Kidney (tissue), 13 donors: ENCODE measurements at regions not wholly inside any gene's neighbourhood (a gene's known extent, or its start where the extent isn't known, plus 50 kb on each side); places are given as distances from the start of the nearest gene placed in this dataset.

ENCODE experiments used
- DNase-seq, 5 donors: peaks; one replicate each; pipeline ENCODE4 v3.0.0-alpha.2; 2013 to 2020
- FAIRE-seq: peaks from 2 replicates; lab custom pipeline; 2012; peaks lifted over from hg19 to GRCh38; lab: Jason Lieb, UNC
- H3K27ac ChIP-seq, 2 donors: one replicate each; pipeline ENCODE4 v1.7.0; 2013; ENCODE audit warnings: low read depth in 2 of 2, low read length in 2 of 2, inconsistent platforms in 1 of 2
- H3K27me3 ChIP-seq: one replicate; pipeline ENCODE4 v1.7.1; 2013; ENCODE audit warnings: low read length, inconsistent platforms; ENCODE audit not compliant: control insufficient read depth, insufficient read depth
- H3K36me3 ChIP-seq, 3 donors: one replicate each; pipeline versions ENCODE4 v1.7.0 to v1.7.1; 2013; ENCODE audit warnings: low read length in 3 of 3, control low read depth in 1 of 3, inconsistent platforms in 1 of 3; ENCODE audit not compliant: insufficient read depth in 3 of 3, control insufficient read depth in 2 of 3
- H3K4me1 ChIP-seq, 3 donors: one replicate each; pipeline versions ENCODE4 v1.7.0 to v1.7.1; 2013; ENCODE audit warnings: low read length in 3 of 3, inconsistent platforms in 1 of 3, low read depth in 1 of 3; ENCODE audit not compliant: control insufficient read depth in 2 of 3, insufficient read depth in 2 of 3
- H3K4me3 ChIP-seq, 3 donors: one replicate each; pipeline versions ENCODE4 v1.7.0 to v1.8.1; 2013; ENCODE audit warnings: low read length in 3 of 3, control low read depth in 1 of 3, inconsistent platforms in 1 of 3
- H3K9ac ChIP-seq, 3 donors: one replicate each; pipeline versions ENCODE4 v1.7.0 to v1.7.1; 2013; ENCODE audit warnings: low read length in 3 of 3, control low read depth in 1 of 3, inconsistent platforms in 1 of 3
- H3K9me3 ChIP-seq, 3 donors: one replicate each; pipeline versions ENCODE4 v1.7.0 to v1.7.1; 2013; ENCODE audit warnings: low read length in 3 of 3, control low read depth in 1 of 3, inconsistent platforms in 1 of 3; ENCODE audit not compliant: control insufficient read depth in 2 of 3, insufficient read depth in 1 of 3
- CTCF ChIP-seq: IDR thresholded peaks from 3 replicates; pipeline ENCODE4 v1.5.1; 2012; ENCODE audit warnings: mild to moderate bottlenecking, moderate library complexity, borderline replicate concordance; ENCODE audit not compliant: insufficient read depth; ENCODE audit errors: extremely low read depth
- intact Hi-C: fragments of 100-400 bp; cut with DNase I; formaldehyde crosslinking; loops from one replicate; pipeline ENCODE4 v1.11.1; 2022
- donor health status: control.
- donor health status: control.
- donor health status: control.
- donor health status: control.
- donor health status: control.
- donor health status: DM: yes; HTN: yes; CAD: no.
- donor health status: Normal renal cell carcinoma (clear cell type).

GRCh38 chrY:13068696-13069095, 164.0 kb downstream of the DDX3Y start:
- no peak for DNase-seq
- no peaks in the 10 kb centered on the region for H3K9me3 ChIP-seq
- no peak overlapping the region for H3K27ac ChIP-seq
- FAIRE-seq = no peak
- no peaks in the 10 kb centered on the region for H3K36me3 ChIP-seq
- H3K27me3 ChIP-seq = no peaks in the 10 kb centered on the region
- TF ChIP-seq CTCF = no peak
- no peak overlapping the region for H3K9ac ChIP-seq
- H3K4me1 ChIP-seq = no peaks in the 10 kb centered on the region
- intact Hi-C loops = no loop called here
- no peak overlapping the region for H3K4me3 ChIP-seq

- no peaks in the 10 kb centered on the region for H3K4me1 ChIP-seq
- DNase-seq (no peak), FAIRE-seq (no peak)
- no peaks in the 10 kb centered on the region for H3K27me3 ChIP-seq
- intact Hi-C loops = no loop called here
- H3K9ac ChIP-seq = no peak overlapping the region
- no peak overlapping the region for H3K27ac ChIP-seq
- no peaks in the 10 kb centered on the region for H3K36me3 ChIP-seq
- no peak overlapping the region for H3K4me3 ChIP-seq
- no peaks in the 10 kb centered on the region for H3K9me3 ChIP-seq
- TF ChIP-seq CTCF = no peak
These were observed 164.4 kb downstream of the DDX3Y start for GRCh38 chrY:13069111-13069510.

GRCh38 chrY:13082748-13083147, 178.1 kb downstream of the DDX3Y start:
- DNase-seq (no peak), FAIRE-seq (no peak)
- H3K4me3 ChIP-seq = no peak overlapping the region
- H3K4me1 ChIP-seq = no peaks in the 10 kb centered on the region
- no peaks in the 10 kb centered on the region for H3K9me3 ChIP-seq
- TF ChIP-seq CTCF = no peak
- H3K36me3 ChIP-seq = no peaks in the 10 kb centered on the region
- H3K27me3 ChIP-seq = no peaks in the 10 kb centered on the region
- intact Hi-C loops = no loop called here
- H3K9ac ChIP-seq = no peak overlapping the region
- H3K27ac ChIP-seq = no peak overlapping the region

GRCh38 chrY:13091575-13091974, 186.9 kb downstream of the DDX3Y start:
- no peak for DNase-seq
- FAIRE-seq = no peak
- Histone ChIP-seq H3K4me3 (no peak overlapping the region), H3K36me3 (no peaks in the 10 kb centered on the region), H3K27me3 (no peaks in the 10 kb centered on the region), H3K9ac (no peak overlapping the region), H3K9me3 (no peaks in the 10 kb centered on the region), H3K27ac (no peak overlapping the region), H3K4me1 (no peaks in the 10 kb centered on the region)
- intact Hi-C loops = no loop called here
- TF ChIP-seq CTCF = no peak
